Stimulated activated CD8-positive, alpha-beta memory T cell treated with anti-CD3 and anti-CD28 coated beads, Interleukin-7, amount 100 ng/mL, for 24 hours (primary cell): ENCODE measurements at regions not wholly inside any gene's neighbourhood (a gene's known extent, or its start where the extent isn't known, plus 50 kb on each side); places are given as distances from the start of the nearest gene placed in this dataset.

ENCODE experiments used
- DNase-seq: peaks from one replicate; pipeline ENCODE4 v3.0.0-alpha.2; 2020; ENCODE audit warnings: low read depth

- DNase-seq, result no peak
These were observed 85.3 kb downstream of the MATN1 start for GRCh38 chr1:30638086-30638485.

GRCh38 chr1:30637183-30637980, 86.0 kb downstream of the MATN1 start:
- DNase-seq, result no peak

GRCh38 chr1:30636621-30637020, 86.8 kb downstream of the MATN1 start:
- DNase-seq, result no peak

- DNase-seq, result no peak
These were observed 87.9 kb downstream of the MATN1 start for GRCh38 chr1:30635391-30635975.

GRCh38 chr1:30634507-30634906, 88.9 kb downstream of the MATN1 start:
- DNase-seq, result no peak

GRCh38 chr1:30633294-30633693, 90.1 kb downstream of the MATN1 start:
- no peak for DNase-seq

- DNase-seq, result no peak
These were observed 90.9 kb downstream of the MATN1 start for GRCh38 chr1:30632481-30632880.

- DNase-seq, result no peak
These were observed 91.7 kb downstream of the MATN1 start for GRCh38 chr1:30631700-30632099.

- DNase-seq, result no peak
These were observed 93.9 kb downstream of the MATN1 start for GRCh38 chr1:30629501-30629900.

GRCh38 chr1:30627994-30628393, 95.4 kb downstream of the MATN1 start:
- DNase-seq, result no peak

- DNase-seq, result no peak
These were observed 96.2 kb downstream of the MATN1 start for GRCh38 chr1:30627206-30627605.

GRCh38 chr1:30623431-30623830, 100.0 kb downstream of the MATN1 start:
- DNase-seq, result no peak

GRCh38 chr1:30619619-30620018, 103.8 kb downstream of the MATN1 start:
- no peak for DNase-seq

- no peak for DNase-seq
These were observed 105.0 kb downstream of the MATN1 start for GRCh38 chr1:30618335-30618747.

GRCh38 chr1:30616759-30617158, 106.6 kb downstream of the MATN1 start:
- DNase-seq, result no peak

GRCh38 chr1:30615816-30616590, 107.4 kb downstream of the MATN1 start:
- no peak for DNase-seq

- DNase-seq, result no peak
These were observed 108.1 kb downstream of the MATN1 start for GRCh38 chr1:30615076-30615795.

- no peak for DNase-seq
These were observed 110.2 kb downstream of the MATN1 start for GRCh38 chr1:30613188-30613587.

GRCh38 chr1:30612536-30613065, 110.8 kb downstream of the MATN1 start:
- DNase-seq, result no peak

GRCh38 chr1:30611741-30612309, 111.6 kb downstream of the MATN1 start:
- no peak for DNase-seq

GRCh38 chr1:30610917-30611316, 112.5 kb downstream of the MATN1 start:
- DNase-seq, result no peak

- DNase-seq, result no peak
These were observed 113.4 kb downstream of the MATN1 start for GRCh38 chr1:30609999-30610345.
